DND-41 (cell line): ENCODE measurements at regions not wholly inside any gene's neighbourhood (a gene's known extent, or its start where the extent isn't known, plus 50 kb on each side); places are given as distances from the start of the nearest gene placed in this dataset.

Experiments
- CTCF ChIP-seq: IDR thresholded peaks from 2 replicates; pipeline ENCODE4 v1.5.1; 2012; ENCODE audit warnings: borderline replicate concordance, low read length, moderate library complexity, mild to moderate bottlenecking; ENCODE audit not compliant: poor library complexity, severe bottlenecking; ENCODE audit errors: extremely low read depth
- EZH2 ChIP-seq: IDR thresholded peaks from 3 replicates; pipeline ENCODE4 v1.6.1; 2012; ENCODE audit warnings: borderline replicate concordance, low read depth, mild to moderate bottlenecking, moderate library complexity, low read length, inconsistent platforms; ENCODE audit not compliant: severe bottlenecking

- TF ChIP-seq CTCF (no peak), EZH2 (no peak)
Observed at GRCh38 chr5:15170173-15170572, 298.6 kb upstream of the ANKH start.
